GM19463 (cell line): ENCODE measurements at regions not wholly inside any gene's neighbourhood (a gene's known extent, or its start where the extent isn't known, plus 50 kb on each side); places are given as distances from the start of the nearest gene placed in this dataset.

ENCODE experiments used
- ATAC-seq: cut with Tn5 transposase; IDR thresholded peaks from one replicate; pipeline ENCODE4 v1.9.1; 2021; ENCODE audit warnings: mild to moderate bottlenecking, moderate library complexity; ENCODE audit not compliant: unreplicated experiment

- ATAC-seq: peak; percentile 42
These were observed 136.5 kb upstream of the ADARB2 start for GRCh38 chr10:1873661-1874315.

GRCh38 chr10:1872151-1872726, 134.9 kb upstream of the ADARB2 start:
- ATAC-seq: no peak

GRCh38 chr10:1870491-1870890, 133.2 kb upstream of the ADARB2 start:
- no peak for ATAC-seq

GRCh38 chr10:1869861-1870260, 132.5 kb upstream of the ADARB2 start:
- no peak for ATAC-seq

- ATAC-seq: no peak
These were observed 123.0 kb upstream of the ADARB2 start for GRCh38 chr10:1860351-1860750.

- ATAC-seq: no peak
These were observed 121.2 kb upstream of the ADARB2 start for GRCh38 chr10:1858547-1858946.

- no peak for ATAC-seq
These were observed 120.7 kb upstream of the ADARB2 start for GRCh38 chr10:1858048-1858447.

- ATAC-seq: no peak
These were observed 118.6 kb upstream of the ADARB2 start for GRCh38 chr10:1855911-1856310.

- ATAC-seq: no peak
These were observed 116.9 kb upstream of the ADARB2 start for GRCh38 chr10:1854271-1854670.

- ATAC-seq: no peak
These were observed 116.5 kb upstream of the ADARB2 start for GRCh38 chr10:1853801-1854200.

- ATAC-seq: no peak
These were observed 115.5 kb upstream of the ADARB2 start for GRCh38 chr10:1852841-1853240.

GRCh38 chr10:1851762-1852161, 114.4 kb upstream of the ADARB2 start:
- ATAC-seq: no peak

- no peak for ATAC-seq
These were observed 113.7 kb upstream of the ADARB2 start for GRCh38 chr10:1850971-1851527.

- no peak for ATAC-seq
These were observed 110.0 kb upstream of the ADARB2 start for GRCh38 chr10:1847361-1847760.

- no peak for ATAC-seq
These were observed 108.7 kb upstream of the ADARB2 start for GRCh38 chr10:1846032-1846431.

GRCh38 chr10:1841759-1842158, 104.4 kb upstream of the ADARB2 start:
- no peak for ATAC-seq

- ATAC-seq: no peak
These were observed 92.4 kb upstream of the ADARB2 start for GRCh38 chr10:1829712-1830111.

GRCh38 chr10:1824928-1825327, 87.6 kb upstream of the ADARB2 start:
- no peak for ATAC-seq

GRCh38 chr10:1814556-1814955, 77.2 kb upstream of the ADARB2 start:
- ATAC-seq: no peak

GRCh38 chr10:1809139-1809741, 71.9 kb upstream of the ADARB2 start:
- ATAC-seq: no peak

- ATAC-seq: no peak
These were observed 70.6 kb upstream of the ADARB2 start for GRCh38 chr10:1807924-1808323.

- ATAC-seq: no peak
These were observed 69.9 kb upstream of the ADARB2 start for GRCh38 chr10:1807196-1807595.
